HPDE6-E6E7 (cell line): ENCODE measurements at regions not wholly inside any gene's neighbourhood (a gene's known extent, or its start where the extent isn't known, plus 50 kb on each side); places are given as distances from the start of the nearest gene placed in this dataset.

Experiments used
- DNase-seq: peaks from one replicate; pipeline ENCODE4 v3.0.0; 2011; ENCODE audit warnings: missing footprints; ENCODE audit errors: extremely low spot score

GRCh38 chr16:9680968-9681367, 501.3 kb downstream of the GRIN2A start:
- no peak for DNase-seq

GRCh38 chr16:9681508-9681907, 500.7 kb downstream of the GRIN2A start:
- DNase-seq, result no peak

GRCh38 chr16:9682320-9682719, 499.9 kb downstream of the GRIN2A start:
- no peak for DNase-seq

- no peak for DNase-seq
These were observed 498.6 kb downstream of the GRIN2A start for GRCh38 chr16:9683677-9684076.

GRCh38 chr16:9687737-9688319, 494.4 kb downstream of the GRIN2A start:
- DNase-seq, result no peak

- no peak for DNase-seq
These were observed 492.6 kb downstream of the GRIN2A start for GRCh38 chr16:9689597-9689996.

GRCh38 chr16:9695152-9695551, 487.1 kb downstream of the GRIN2A start:
- DNase-seq, result no peak
